Mesothelial cell of epicardium (in vitro differentiated cells): ENCODE measurements at regions not wholly inside any gene's neighbourhood (a gene's known extent, or its start where the extent isn't known, plus 50 kb on each side); places are given as distances from the start of the nearest gene placed in this dataset.

ENCODE experiments used
- DNase-seq, 2 experiments: peaks; one replicate each; pipeline ENCODE4 v3.0.0; 2021; ENCODE audit warnings: low spot score in 2 of 2; ENCODE audit not compliant: unreplicated experiment in 2 of 2
- H3K27ac Mint-ChIP-seq: 2 replicates; pipeline ENCODE4 v1.8.0; 2021; ENCODE audit warnings: mixed read lengths
- H3K27me3 Mint-ChIP-seq: 2 replicates; pipeline ENCODE4 v1.8.0; 2021; ENCODE audit warnings: low read depth, mixed read lengths
- H3K36me3 Mint-ChIP-seq: 2 replicates; pipeline ENCODE4 v1.8.0; 2021; ENCODE audit warnings: mixed read lengths
- H3K4me1 Mint-ChIP-seq: 2 replicates; pipeline ENCODE4 v1.8.0; 2021; ENCODE audit warnings: mixed read lengths
- H3K4me3 Mint-ChIP-seq: 2 replicates; pipeline ENCODE4 v1.8.0; 2021; ENCODE audit warnings: mild to moderate bottlenecking, moderate library complexity, mixed read lengths
- H3K9me3 Mint-ChIP-seq: 2 replicates; pipeline ENCODE4 v1.8.0; 2021; ENCODE audit warnings: mixed read lengths
- CTCF ChIP-seq: fragments of 200-600 bp; sonication (generic); IDR thresholded peaks from one replicate; pipeline ENCODE4 v1.5.0; 2021; ENCODE audit warnings: antibody characterized with exemption; ENCODE audit not compliant: unreplicated experiment

- H3K4me1 Mint-ChIP-seq: no peaks in the 10 kb centered on the region
- no peaks in the 10 kb centered on the region for H3K9me3 Mint-ChIP-seq
These were observed 452.6 kb downstream of the TLR4 start for GRCh38 chr9:118156846-118157245.

GRCh38 chr9:118162716-118163115 lies 458.5 kb downstream of the TLR4 start:
- no peak overlapping the region for H3K27ac Mint-ChIP-seq
- no peaks in the 10 kb centered on the region for H3K36me3 Mint-ChIP-seq
- peaks cover 4% of the 10 kb centered on the region for H3K4me1 Mint-ChIP-seq
- no peak overlapping the region for H3K4me3 Mint-ChIP-seq
- no peak for TF ChIP-seq CTCF
- H3K9me3 Mint-ChIP-seq: no peaks in the 10 kb centered on the region
- DNase-seq: no peak
- H3K27me3 Mint-ChIP-seq: peaks cover 19% of the 10 kb centered on the region

More at GRCh38 chr9:118156846-118157245, 452.6 kb downstream of the TLR4 start:
- Mint-ChIP-seq H3K36me3 (no peaks in the 10 kb centered on the region), H3K27me3 (peaks cover 12% of the 10 kb centered on the region), H3K4me3 (no peak overlapping the region), H3K27ac (no peak overlapping the region)
- no peak for TF ChIP-seq CTCF
- no peak for DNase-seq

- no peaks in the 10 kb centered on the region for H3K9me3 Mint-ChIP-seq
- no peak overlapping the region for H3K27ac Mint-ChIP-seq
- H3K36me3 Mint-ChIP-seq: no peaks in the 10 kb centered on the region
- peaks cover 23% of the 10 kb centered on the region for H3K27me3 Mint-ChIP-seq
- peaks cover 4% of the 10 kb centered on the region for H3K4me1 Mint-ChIP-seq
- DNase-seq: no peak
- no peak overlapping the region for H3K4me3 Mint-ChIP-seq
- no peak for TF ChIP-seq CTCF
These were observed 459.5 kb downstream of the TLR4 start for GRCh38 chr9:118163751-118164150.

- Mint-ChIP-seq H3K4me3 (no peak overlapping the region), H3K27ac (no peak overlapping the region), H3K27me3 (peaks cover 29% of the 10 kb centered on the region), H3K4me1 (peaks cover 4% of the 10 kb centered on the region), H3K9me3 (no peaks in the 10 kb centered on the region), H3K36me3 (no peaks in the 10 kb centered on the region)
- DNase-seq: no peak
- no peak for TF ChIP-seq CTCF
These were observed 461.2 kb downstream of the TLR4 start for GRCh38 chr9:118165451-118165850.

GRCh38 chr9:118170032-118170955 lies 466.1 kb downstream of the TLR4 start:
- DNase-seq: peak in 1 of 2 experiments; percentile 39
- Mint-ChIP-seq H3K4me3 (no peak overlapping the region), H3K9me3 (no peaks in the 10 kb centered on the region), H3K4me1 (no peaks in the 10 kb centered on the region), H3K27ac (no peak overlapping the region), H3K36me3 (no peaks in the 10 kb centered on the region), H3K27me3 (peaks cover 28% of the 10 kb centered on the region)
- peak; percentile 34 for TF ChIP-seq CTCF
